ENCODE measurements at regions not wholly inside any gene's neighbourhood (a gene's known extent, or its start where the extent isn't known, plus 50 kb on each side); places are given as distances from the start of the nearest gene placed in this dataset.

DNA sequence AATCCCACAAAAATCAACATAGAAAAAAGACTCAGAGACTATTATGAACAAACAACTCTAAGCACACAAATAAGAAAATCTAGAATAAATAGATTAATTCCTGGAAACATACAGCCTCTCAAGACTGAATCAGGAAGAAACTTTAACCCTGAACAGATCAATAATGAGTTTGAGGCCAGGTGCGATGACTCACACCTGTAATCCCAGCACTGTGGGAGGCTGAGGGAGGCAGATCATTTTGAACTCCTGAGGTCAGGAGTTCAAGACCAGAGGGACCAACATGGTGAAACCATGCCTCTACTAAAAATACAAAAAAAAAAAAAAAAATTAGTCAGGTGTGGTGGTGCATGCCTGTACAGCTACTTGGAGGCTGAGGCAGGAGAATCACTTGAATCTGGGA lies 499.5 kb upstream of the LUZP2 start:
- no peaks in the 10 kb centered on the region for H3K27me3 ChIP-seq
- H3K4me1 ChIP-seq = no peaks in the 10 kb centered on the region
- H3K9me3 ChIP-seq = peaks cover 0 to 57% (median 4%) of the 10 kb centered on the region in 12 donors
- intact Hi-C loops (cut with DNase I) = no loop called here
- no peak for TF ChIP-seq POLR2A (IDR thresholded peaks at IDR 0.05)
- TF ChIP-seq, protein P1, sequence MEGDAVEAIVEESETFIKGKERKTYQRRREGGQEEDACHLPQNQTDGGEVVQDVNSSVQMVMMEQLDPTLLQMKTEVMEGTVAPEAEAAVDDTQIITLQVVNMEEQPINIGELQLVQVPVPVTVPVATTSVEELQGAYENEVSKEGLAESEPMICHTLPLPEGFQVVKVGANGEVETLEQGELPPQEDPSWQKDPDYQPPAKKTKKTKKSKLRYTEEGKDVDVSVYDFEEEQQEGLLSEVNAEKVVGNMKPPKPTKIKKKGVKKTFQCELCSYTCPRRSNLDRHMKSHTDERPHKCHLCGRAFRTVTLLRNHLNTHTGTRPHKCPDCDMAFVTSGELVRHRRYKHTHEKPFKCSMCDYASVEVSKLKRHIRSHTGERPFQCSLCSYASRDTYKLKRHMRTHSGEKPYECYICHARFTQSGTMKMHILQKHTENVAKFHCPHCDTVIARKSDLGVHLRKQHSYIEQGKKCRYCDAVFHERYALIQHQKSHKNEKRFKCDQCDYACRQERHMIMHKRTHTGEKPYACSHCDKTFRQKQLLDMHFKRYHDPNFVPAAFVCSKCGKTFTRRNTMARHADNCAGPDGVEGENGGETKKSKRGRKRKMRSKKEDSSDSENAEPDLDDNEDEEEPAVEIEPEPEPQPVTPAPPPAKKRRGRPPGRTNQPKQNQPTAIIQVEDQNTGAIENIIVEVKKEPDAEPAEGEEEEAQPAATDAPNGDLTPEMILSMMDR (IDR thresholded peaks at IDR 0.05) = no peak
- no peaks in the 10 kb centered on the region for H3K36me3 ChIP-seq
- 43 to 92% (median 90%) methylated on average over 1 of the region's 1 CpG for WGBS, 4 donors
- no peak overlapping the region for H3K4me3 ChIP-seq
- no peak for DNase-seq
- H3K27ac ChIP-seq = no peak overlapping the region
- no peak for ATAC-seq

DNA sequence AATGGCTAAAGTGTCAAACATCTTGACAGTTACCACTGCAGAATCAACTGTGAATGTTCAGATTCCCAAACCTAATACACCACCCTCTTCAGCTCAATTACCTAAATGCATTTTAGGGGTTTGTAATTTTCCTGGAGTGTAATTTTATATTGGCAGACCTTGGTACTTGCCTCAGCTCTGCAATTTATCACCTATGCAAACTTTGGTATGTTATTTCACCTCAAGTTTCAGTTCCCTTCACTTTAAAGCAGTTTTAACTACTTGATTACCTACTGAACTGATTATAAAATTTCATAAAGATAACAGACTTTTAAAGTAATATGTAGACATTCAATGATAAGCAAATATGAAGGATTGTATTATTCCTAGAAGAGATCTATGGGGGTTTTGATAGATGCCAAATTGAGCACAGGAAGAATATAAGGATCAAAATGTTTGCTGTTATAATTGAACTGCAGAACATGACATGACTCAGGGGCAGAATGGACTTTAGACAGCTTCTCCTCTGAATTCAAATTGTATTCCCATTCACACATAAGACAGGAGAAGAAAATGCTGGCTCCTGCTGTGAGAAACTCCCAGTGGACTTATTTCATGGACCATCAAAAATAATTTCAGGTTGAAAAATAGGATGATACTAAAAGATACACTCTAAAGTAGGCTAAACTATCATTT lies 491.5 kb upstream of the LUZP2 start:
- Histone ChIP-seq H3K27ac (no peak overlapping the region), H3K27me3 (no peaks in the 10 kb centered on the region), H3K4me3 (no peak overlapping the region), H3K9me3 (peaks cover 0 to 8% (median 0%) of the 10 kb centered on the region in 12 donors), H3K4me1 (no peaks in the 10 kb centered on the region), H3K36me3 (no peaks in the 10 kb centered on the region)
- TF ChIP-seq, protein P1 (IDR thresholded peaks at IDR 0.05) = no peak
- no peak for TF ChIP-seq POLR2A (IDR thresholded peaks at IDR 0.05)
- ATAC-seq (no peak), DNase-seq (no peak)
- intact Hi-C loops (cut with DNase I) = no loop called here

- H3K4me1 ChIP-seq = no peaks in the 10 kb centered on the region
- H3K27me3 ChIP-seq = no peaks in the 10 kb centered on the region
- H3K4me3 ChIP-seq = no peak overlapping the region
- TF ChIP-seq, protein P1 (IDR thresholded peaks at IDR 0.05) = no peak
- no peak for TF ChIP-seq POLR2A (IDR thresholded peaks at IDR 0.05)
- DNase-seq = no peak
- intact Hi-C loops (cut with DNase I) = no loop called here
- ATAC-seq = no peak
- peaks cover 0 to 22% (median 5%) of the 10 kb centered on the region in 12 donors for H3K9me3 ChIP-seq
- no peaks in the 10 kb centered on the region for H3K36me3 ChIP-seq
- H3K27ac ChIP-seq = no peak overlapping the region
- 64 to 86% (median 75%) methylated on average over 3 of the region's 3 CpGs for WGBS, 4 donors
Measured at GRCh38 chr11:24043842-24044241, 453.0 kb upstream of the LUZP2 start.

DNA sequence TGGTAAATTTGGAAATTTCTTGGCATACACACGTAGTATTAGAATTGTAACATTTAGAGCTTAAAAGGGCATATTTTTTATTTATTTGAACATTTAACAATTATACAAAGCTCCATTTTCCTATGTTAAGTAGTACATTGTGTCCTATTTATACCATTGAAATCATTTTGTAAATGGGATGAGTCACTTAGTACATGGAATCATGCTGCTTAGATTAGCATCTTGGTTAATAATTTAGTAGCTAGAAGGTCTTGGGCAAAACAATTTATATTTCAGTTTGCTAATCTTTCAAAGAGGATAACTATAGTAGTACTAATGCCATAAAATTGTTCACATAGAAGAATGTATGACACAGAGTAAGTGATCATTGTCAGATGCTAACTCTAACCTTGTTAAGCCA lies 450.1 kb upstream of the LUZP2 start:
- WGBS, 4 donors = 49 to 60% (median 57%) methylated on average over 1 of the region's 1 CpG
- intact Hi-C loops (cut with DNase I) = no loop called here
- H3K27me3 ChIP-seq = no peaks in the 10 kb centered on the region
- H3K27ac ChIP-seq = no peak overlapping the region
- ATAC-seq (no peak), DNase-seq (no peak)
- H3K36me3 ChIP-seq = no peaks in the 10 kb centered on the region
- TF ChIP-seq POLR2A (IDR thresholded peaks at IDR 0.05) = no peak
- TF ChIP-seq, protein P1 (IDR thresholded peaks at IDR 0.05) = no peak
- peaks cover 0 to 22% (median 5%) of the 10 kb centered on the region in 12 donors for H3K9me3 ChIP-seq
- H3K4me1 ChIP-seq = no peaks in the 10 kb centered on the region
- H3K4me3 ChIP-seq = no peak overlapping the region
